ENCODE measurements at regions not wholly inside any gene's neighbourhood (a gene's known extent, or its start where the extent isn't known, plus 50 kb on each side); places are given as distances from the start of the nearest gene placed in this dataset.

DNA sequence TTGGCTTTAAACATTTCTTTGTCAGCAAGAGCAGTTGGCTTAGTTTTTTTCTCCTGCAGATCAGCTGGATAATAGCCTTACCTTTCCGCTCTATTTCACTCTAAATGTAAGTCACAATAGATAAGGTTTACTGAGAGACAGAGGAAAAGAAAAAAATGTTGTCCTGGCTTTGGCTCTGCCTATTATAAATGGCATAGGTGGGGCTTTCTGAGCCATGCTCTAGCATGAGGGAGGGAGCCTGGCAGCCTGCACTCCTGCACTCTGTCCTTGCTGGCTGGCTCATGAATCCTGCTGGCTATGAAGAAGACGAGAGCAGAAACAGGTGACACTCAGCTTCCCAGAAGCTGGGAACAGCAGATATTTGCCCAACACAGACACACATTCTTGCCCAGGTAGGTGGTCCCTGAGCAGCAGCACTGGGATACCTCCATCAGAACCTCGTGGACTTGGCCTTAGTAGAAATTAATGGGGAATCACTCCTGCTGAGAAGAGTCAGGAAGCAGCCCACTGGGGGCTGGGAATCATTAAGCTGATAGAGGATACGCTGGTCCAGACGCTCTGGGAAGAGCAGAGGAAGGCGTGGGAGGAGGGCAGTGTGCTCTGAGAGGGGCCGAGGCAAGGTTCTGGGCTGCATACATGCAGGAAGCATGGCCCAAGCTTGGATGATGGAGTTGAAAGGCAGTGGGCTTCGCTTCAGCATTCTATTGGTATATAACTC is 514.4 kb upstream of the HS6ST1 start:
- Histone ChIP-seq H2AFZ (ENCODE audit: low read length) (no peak overlapping the region), H3F3A (ENCODE audit: insufficient read depth, low read length) (no peaks in the 10 kb centered on the region), H3K4me3 (ENCODE audit: low read length) (no peak overlapping the region), H3K27me3 (replicated peaks; ENCODE audit: insufficient read depth, low read length) (no peaks in the 10 kb centered on the region), H3K36me3 (replicated peaks; ENCODE audit: insufficient read depth, low read length) (no peaks in the 10 kb centered on the region), H3K27ac (ENCODE audit: low read length) (no peak overlapping the region), H4K20me1 (ENCODE audit: insufficient read depth, low read length) (no peaks in the 10 kb centered on the region), H3K4me2 (ENCODE audit: low read depth, low read length) (no peak overlapping the region), H3K9me3 (replicated peaks; ENCODE audit: insufficient read depth, low read length) (no peaks in the 10 kb centered on the region), H3K9me2 (replicated peaks; ENCODE audit: insufficient read depth, low read length) (no peaks in the 10 kb centered on the region), H3K4me1 (ENCODE audit: low read length) (no peaks in the 10 kb centered on the region), H3K9ac (ENCODE audit: low read length) (no peak overlapping the region), H3K79me2 (ENCODE audit: low read length) (no peaks in the 10 kb centered on the region)
- TF ChIP-seq EZH2phosphoT487 (IDR thresholded peaks at IDR 0.05; ENCODE audit: low read length) (no peak), EZH2 (optimal IDR thresholded peaks at IDR 0.05; ENCODE audit: low read depth, low read length) (no peak), CTCF (IDR thresholded peaks at IDR 0.05; ENCODE audit: low read length) (no peak)
- DNase-seq = no peak

DNA sequence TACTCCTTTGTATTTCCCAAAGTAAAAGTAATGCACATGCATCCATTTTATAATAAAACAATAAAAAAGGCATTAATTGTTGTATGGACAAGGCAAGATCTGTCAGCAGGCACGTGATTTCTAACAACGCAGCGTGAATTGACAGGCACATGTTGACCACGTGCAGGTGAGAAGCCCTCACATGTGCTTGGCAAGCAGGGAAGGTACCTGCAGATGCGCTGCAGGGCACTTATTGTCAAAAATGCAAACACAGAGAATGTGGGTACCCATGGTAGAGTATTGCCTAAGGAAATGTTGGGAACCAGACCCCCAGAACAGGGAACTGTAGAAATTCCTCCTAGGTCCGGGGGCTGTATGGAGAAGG is 515.0 kb upstream of the HS6ST1 start:
- Histone ChIP-seq H3K27ac (ENCODE audit: low read length) (no peak overlapping the region), H3K4me3 (ENCODE audit: low read length) (no peak overlapping the region), H3K79me2 (ENCODE audit: low read length) (no peaks in the 10 kb centered on the region), H3K9me3 (replicated peaks; ENCODE audit: insufficient read depth, low read length) (no peaks in the 10 kb centered on the region), H3K9me2 (replicated peaks; ENCODE audit: insufficient read depth, low read length) (no peaks in the 10 kb centered on the region), H3K4me2 (ENCODE audit: low read depth, low read length) (no peak overlapping the region), H3K27me3 (replicated peaks; ENCODE audit: insufficient read depth, low read length) (no peaks in the 10 kb centered on the region), H3K4me1 (ENCODE audit: low read length) (no peaks in the 10 kb centered on the region), H2AFZ (ENCODE audit: low read length) (no peak overlapping the region), H3K9ac (ENCODE audit: low read length) (no peak overlapping the region), H4K20me1 (ENCODE audit: insufficient read depth, low read length) (no peaks in the 10 kb centered on the region), H3F3A (ENCODE audit: insufficient read depth, low read length) (no peaks in the 10 kb centered on the region), H3K36me3 (replicated peaks; ENCODE audit: insufficient read depth, low read length) (no peaks in the 10 kb centered on the region)
- DNase-seq = no peak
- no peak for TF ChIP-seq EZH2 (optimal IDR thresholded peaks at IDR 0.05; ENCODE audit: low read depth, low read length)
- no peak for TF ChIP-seq CTCF (IDR thresholded peaks at IDR 0.05; ENCODE audit: low read length)
- no peak for TF ChIP-seq EZH2phosphoT487 (IDR thresholded peaks at IDR 0.05; ENCODE audit: low read length)

GRCh38 chr2:128834207-128834879 is 515.7 kb upstream of the HS6ST1 start:
- H3K36me3 ChIP-seq (replicated peaks; ENCODE audit: insufficient read depth, low read length) = no peaks in the 10 kb centered on the region
- H3K4me2 ChIP-seq (ENCODE audit: low read depth, low read length) = no peak overlapping the region
- H3K79me2 ChIP-seq (ENCODE audit: low read length) = no peaks in the 10 kb centered on the region
- H3K9ac ChIP-seq (ENCODE audit: low read length) = no peak overlapping the region
- H3K27ac ChIP-seq (ENCODE audit: low read length) = no peak overlapping the region
- no peaks in the 10 kb centered on the region for H3K9me2 ChIP-seq (replicated peaks; ENCODE audit: insufficient read depth, low read length)
- no peaks in the 10 kb centered on the region for H3F3A ChIP-seq (ENCODE audit: insufficient read depth, low read length)
- no peaks in the 10 kb centered on the region for H3K4me1 ChIP-seq (ENCODE audit: low read length)
- TF ChIP-seq EZH2 (optimal IDR thresholded peaks at IDR 0.05; ENCODE audit: low read depth, low read length) = no peak
- TF ChIP-seq CTCF (IDR thresholded peaks at IDR 0.05; ENCODE audit: low read length) = no peak
- no peak for TF ChIP-seq EZH2phosphoT487 (IDR thresholded peaks at IDR 0.05; ENCODE audit: low read length)
- H3K4me3 ChIP-seq (ENCODE audit: low read length) = no peak overlapping the region
- H4K20me1 ChIP-seq (ENCODE audit: insufficient read depth, low read length) = no peaks in the 10 kb centered on the region
- DNase-seq = no peak
- H3K27me3 ChIP-seq (replicated peaks; ENCODE audit: insufficient read depth, low read length) = no peaks in the 10 kb centered on the region
- H3K9me3 ChIP-seq (replicated peaks; ENCODE audit: insufficient read depth, low read length) = no peaks in the 10 kb centered on the region
- H2AFZ ChIP-seq (ENCODE audit: low read length) = no peak overlapping the region
